Mucosa of stomach (tissue), 1 donor: ENCODE measurements at regions not wholly inside any gene's neighbourhood (a gene's known extent, or its start where the extent isn't known, plus 50 kb on each side); places are given as distances from the start of the nearest gene placed in this dataset.

Source experiments
- H3K27me3 ChIP-seq: one replicate; pipeline ENCODE4 v1.7.0; 2013; ENCODE audit warnings: mild to moderate bottlenecking, low read length; ENCODE audit not compliant: control insufficient read depth, insufficient read depth
- H3K36me3 ChIP-seq: one replicate; pipeline ENCODE4 v1.7.0; 2013; ENCODE audit warnings: low read length; ENCODE audit not compliant: control insufficient read depth, insufficient read depth
- H3K4me1 ChIP-seq: one replicate; pipeline ENCODE4 v1.7.0; 2013; ENCODE audit warnings: mild to moderate bottlenecking, low read length; ENCODE audit not compliant: control insufficient read depth, insufficient read depth
- H3K4me3 ChIP-seq: one replicate; pipeline ENCODE4 v1.7.0; 2013; ENCODE audit warnings: low read length
- H3K9ac ChIP-seq: one replicate; pipeline ENCODE4 v1.7.0; 2013; ENCODE audit warnings: mild to moderate bottlenecking, low read length, moderate library complexity
- H3K9me3 ChIP-seq: one replicate; pipeline ENCODE4 v1.7.0; 2013; ENCODE audit warnings: mild to moderate bottlenecking, low read length, moderate library complexity; ENCODE audit not compliant: control insufficient read depth
- donor health status: Pancreatic carcinoma.

DNA sequence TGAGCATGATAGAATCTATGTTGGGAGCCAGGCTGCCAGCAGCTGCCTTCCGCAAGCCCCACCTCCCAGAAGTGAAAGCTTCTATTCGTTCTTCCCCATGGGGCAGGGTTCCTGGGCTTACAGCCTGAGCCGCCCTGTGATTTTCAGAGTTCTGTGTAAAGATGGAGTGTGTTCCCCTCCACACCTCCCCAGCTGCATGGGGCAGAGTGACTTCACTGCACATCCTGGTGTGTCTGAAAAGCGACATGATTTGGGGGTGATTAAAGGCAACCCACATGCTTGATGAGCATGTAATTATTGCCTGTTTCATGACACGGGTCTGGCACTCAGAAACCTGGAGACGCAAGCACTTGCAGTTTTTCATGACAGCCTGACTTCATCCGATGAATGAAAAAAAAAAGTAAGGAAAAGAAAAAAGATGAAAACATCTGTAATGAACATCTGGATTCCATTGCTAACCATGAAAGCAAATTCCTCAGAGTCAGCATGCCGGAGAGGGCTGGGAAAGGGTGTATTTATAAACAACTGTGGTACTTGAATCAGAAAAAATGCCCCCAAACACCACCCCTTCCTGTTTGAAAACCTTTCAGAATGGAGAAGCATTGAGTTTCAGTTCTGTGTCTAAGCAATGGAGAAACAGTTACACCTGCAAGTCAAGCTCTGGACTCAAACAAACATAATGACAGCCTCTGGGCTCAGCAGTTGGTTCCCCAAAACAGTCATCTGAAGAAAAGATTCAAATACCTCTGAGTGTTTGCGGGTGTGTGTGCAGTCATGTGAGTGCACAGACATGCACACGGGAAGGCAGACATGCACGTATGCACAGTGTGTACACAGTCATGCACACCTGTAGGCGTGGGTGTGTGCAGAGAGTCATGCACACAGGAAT is 266.0 kb downstream of the ENGASE start:
- H3K36me3 ChIP-seq, result no peaks in the 10 kb centered on the region
- H3K4me1 ChIP-seq, result no peaks in the 10 kb centered on the region
- H3K9ac ChIP-seq, result no peak overlapping the region
- no peaks in the 10 kb centered on the region for H3K27me3 ChIP-seq
- no peaks in the 10 kb centered on the region for H3K9me3 ChIP-seq
- no peak overlapping the region for H3K4me3 ChIP-seq

DNA sequence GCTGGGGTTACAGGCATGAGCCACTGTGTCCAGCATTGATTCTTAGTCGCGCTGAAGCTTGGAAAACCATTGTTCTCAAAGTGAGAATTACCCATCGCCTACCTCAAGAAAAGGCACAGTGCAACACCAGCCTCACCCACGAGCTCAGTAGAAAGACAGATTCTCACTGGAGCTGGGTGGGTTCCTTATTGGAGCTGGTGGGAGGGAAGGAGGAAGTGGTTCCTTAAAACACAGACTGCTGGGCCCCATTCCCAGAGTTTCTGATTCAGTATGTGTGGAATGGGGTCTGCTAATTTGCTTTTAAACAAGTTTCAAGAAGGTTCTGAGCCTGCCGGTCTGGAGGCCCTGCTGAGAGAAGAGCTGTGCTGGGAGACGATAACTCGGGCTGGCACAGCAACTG is 264.7 kb downstream of the ENGASE start:
- H3K9ac ChIP-seq, result no peak overlapping the region
- H3K36me3 ChIP-seq, result no peaks in the 10 kb centered on the region
- H3K27me3 ChIP-seq, result no peaks in the 10 kb centered on the region
- no peak overlapping the region for H3K4me3 ChIP-seq
- H3K4me1 ChIP-seq, result no peaks in the 10 kb centered on the region
- H3K9me3 ChIP-seq, result no peaks in the 10 kb centered on the region

DNA sequence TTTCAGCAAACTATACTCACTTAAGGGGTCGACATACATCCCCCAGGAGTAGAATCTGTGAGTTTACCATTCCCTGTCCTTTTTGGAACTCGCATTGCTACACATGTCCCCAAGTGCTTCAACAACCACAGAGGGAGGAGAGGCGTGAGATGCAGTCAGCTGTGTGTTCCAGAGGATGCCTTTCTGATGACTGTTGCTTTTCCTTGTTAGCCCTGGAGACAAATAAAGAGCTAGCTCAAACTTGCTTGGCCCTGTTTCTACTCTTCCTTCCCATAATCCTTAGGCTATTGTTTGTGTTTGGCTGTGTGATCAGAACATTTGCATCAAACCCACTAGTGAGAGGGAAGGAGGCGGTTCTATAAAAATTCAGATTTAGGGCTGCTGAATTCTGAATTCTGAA is 264.0 kb downstream of the ENGASE start:
- Histone ChIP-seq H3K9me3 (no peaks in the 10 kb centered on the region), H3K36me3 (no peaks in the 10 kb centered on the region), H3K4me1 (no peaks in the 10 kb centered on the region), H3K27me3 (no peaks in the 10 kb centered on the region), H3K9ac (no peak overlapping the region), H3K4me3 (no peak overlapping the region)

DNA sequence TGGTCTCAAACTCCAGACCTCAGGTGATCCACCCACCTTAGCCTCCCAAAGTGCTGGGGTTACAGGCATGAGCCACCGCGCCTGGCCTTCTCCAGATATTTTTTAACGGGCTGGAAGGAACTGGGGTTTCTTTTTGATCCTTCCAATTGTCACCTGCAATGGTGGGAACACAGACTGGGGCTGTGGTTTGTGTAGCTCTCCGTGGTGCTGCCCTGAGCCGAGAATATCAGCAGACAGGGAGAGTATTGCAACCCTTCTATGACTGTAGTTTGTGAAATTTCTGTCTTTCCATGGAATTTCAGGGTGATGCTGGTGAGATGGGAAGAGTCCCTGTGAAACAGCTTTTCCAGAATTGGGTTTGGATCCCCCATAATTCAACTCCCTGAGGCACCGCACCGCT is 263.5 kb downstream of the ENGASE start:
- Histone ChIP-seq H3K36me3 (no peaks in the 10 kb centered on the region), H3K27me3 (no peaks in the 10 kb centered on the region), H3K9me3 (no peaks in the 10 kb centered on the region), H3K4me3 (no peak overlapping the region), H3K9ac (no peak overlapping the region), H3K4me1 (no peaks in the 10 kb centered on the region)

DNA sequence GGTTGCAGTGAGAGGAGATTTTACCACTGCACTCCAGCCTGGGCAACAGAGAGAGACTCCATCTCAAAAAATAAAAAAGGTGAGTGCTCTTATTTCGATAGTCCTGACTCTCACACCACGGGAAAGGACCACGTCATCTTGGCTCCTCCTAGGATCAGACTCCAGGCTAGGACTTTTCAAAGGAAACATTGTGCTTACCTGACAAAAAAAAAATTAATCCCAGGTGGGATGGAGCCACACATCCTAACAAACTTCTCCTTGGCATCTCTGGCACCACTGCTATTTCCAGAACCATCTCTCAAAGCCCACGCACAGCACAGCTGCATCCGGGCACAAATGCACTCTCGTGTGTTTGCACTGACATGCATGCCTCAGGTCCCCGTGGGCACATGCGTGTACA is 262.4 kb downstream of the ENGASE start:
- Histone ChIP-seq H3K27me3 (no peaks in the 10 kb centered on the region), H3K4me1 (no peaks in the 10 kb centered on the region), H3K9ac (no peak overlapping the region), H3K9me3 (no peaks in the 10 kb centered on the region), H3K4me3 (no peak overlapping the region), H3K36me3 (no peaks in the 10 kb centered on the region)

DNA sequence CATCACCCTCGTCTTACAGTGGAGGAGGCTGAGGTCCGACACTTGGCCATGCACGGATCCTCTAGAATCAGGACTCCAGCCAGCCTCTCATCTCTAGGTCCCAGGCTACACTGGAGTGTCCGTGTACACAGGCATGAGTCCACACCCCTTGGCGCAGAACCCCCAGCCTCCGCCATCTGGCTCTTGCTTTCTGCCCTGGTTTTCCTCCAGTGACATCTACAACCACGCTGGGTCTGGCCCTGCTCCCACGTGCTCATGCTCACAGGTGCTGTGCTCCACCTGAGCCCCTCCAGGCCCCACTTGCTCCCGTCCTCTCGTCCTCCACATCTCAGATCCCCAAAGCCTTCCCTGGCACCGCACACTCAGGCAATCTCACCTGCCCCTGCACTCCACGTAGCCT is 260.8 kb downstream of the ENGASE start:
- Histone ChIP-seq H3K4me1 (no peaks in the 10 kb centered on the region), H3K36me3 (no peaks in the 10 kb centered on the region), H3K27me3 (no peaks in the 10 kb centered on the region), H3K4me3 (no peak overlapping the region), H3K9ac (no peak overlapping the region), H3K9me3 (no peaks in the 10 kb centered on the region)

DNA sequence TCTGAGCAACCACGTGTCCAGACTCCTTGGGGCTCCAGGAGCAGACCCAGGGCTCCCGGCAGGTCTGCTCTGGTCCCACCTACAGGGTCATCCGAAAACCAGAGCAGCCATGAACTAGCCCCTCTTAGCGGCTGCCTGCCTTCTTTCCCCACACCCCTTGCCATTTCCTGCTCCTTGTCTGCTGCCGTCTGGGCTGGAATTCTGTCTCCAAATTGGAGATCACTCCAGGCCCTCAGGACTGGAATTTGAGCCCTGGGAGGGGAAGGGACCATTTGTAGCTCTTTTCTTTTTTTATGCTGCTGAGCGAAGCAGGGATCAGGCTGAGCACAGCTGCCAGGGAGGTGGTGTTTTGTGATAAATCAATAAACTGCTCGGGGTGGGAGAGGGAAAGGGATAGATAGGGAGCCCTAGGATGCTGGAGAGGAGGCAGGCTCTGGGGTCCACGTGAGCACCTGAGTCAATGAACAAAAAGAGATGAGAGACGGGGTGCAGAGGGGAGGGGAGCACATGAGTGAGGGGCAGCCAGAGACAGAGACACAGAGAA is 257.5 kb downstream of the ENGASE start:
- Histone ChIP-seq H3K4me3 (no peak overlapping the region), H3K27me3 (peaks cover 3% of the 10 kb centered on the region), H3K36me3 (no peaks in the 10 kb centered on the region)

DNA sequence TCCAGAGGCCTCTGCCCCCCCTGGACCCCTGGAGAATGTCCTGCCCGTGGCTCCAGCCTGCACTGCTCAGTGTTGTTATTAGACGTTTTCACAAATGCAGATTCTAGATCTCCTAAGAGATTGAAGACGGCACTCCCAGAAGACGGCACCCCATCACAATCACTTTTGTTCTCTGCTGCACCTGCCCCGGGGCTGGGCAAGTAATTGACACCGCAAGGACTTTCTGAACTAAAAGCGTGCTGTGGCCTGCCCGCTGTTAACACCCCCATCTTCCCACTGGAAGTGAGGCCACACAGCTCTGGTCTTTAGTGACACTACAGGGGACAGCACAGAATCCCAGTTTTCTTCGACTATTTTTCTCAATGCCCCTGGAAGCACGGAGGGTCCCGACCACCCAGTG is 256.9 kb downstream of the ENGASE start:
- Histone ChIP-seq H3K27me3 (peaks cover 3% of the 10 kb centered on the region), H3K4me1 (no peaks in the 10 kb centered on the region), H3K9me3 (no peaks in the 10 kb centered on the region), H3K36me3 (no peaks in the 10 kb centered on the region), H3K4me3 (no peak overlapping the region), H3K9ac (no peak overlapping the region)

More for the DNA sequence above, 257.5 kb downstream of the ENGASE start:
- Histone ChIP-seq H3K9ac (no peak overlapping the region), H3K4me1 (no peaks in the 10 kb centered on the region), H3K9me3 (no peaks in the 10 kb centered on the region)

DNA sequence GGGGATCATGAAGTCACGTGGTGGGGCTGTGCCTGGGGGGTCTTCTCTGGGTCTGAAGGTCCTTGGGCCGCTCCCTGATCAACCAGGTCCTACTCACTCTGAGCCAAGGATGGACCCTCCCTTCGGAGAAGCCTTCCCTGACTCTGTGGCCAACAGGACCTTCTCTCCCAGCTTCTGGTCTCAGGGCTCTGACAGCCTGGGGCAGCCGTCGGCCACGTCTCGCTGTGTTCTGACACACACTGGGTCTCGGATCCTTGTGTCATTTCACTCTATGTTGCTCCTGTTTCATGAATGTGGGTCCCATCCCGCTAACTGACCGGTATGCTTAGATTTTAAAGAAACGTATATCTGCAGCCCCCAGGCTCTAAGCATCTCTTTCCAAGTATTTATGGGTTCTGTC is 256.1 kb downstream of the ENGASE start:
- Histone ChIP-seq H3K4me1 (no peaks in the 10 kb centered on the region), H3K36me3 (no peaks in the 10 kb centered on the region), H3K27me3 (peaks cover 3% of the 10 kb centered on the region), H3K9me3 (no peaks in the 10 kb centered on the region), H3K9ac (no peak overlapping the region), H3K4me3 (no peak overlapping the region)

DNA sequence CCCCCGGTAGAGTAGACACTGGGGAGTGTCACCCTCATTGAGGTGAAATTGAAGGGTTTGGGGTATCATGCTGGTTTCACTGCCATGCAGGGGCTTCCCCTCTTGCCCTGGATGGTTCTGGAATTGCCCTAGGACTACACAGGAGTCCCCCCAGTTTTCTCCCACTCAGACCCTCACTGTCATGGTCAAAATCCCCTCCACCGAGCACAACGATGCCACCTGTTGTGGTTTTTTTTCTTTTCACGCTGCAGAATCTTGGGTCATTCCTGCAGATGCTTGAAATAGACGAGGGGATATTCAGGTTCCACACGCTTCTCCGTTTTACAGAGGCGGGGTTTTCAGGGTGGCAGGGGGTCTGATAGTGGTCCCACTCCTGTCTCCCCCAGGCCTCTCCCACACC is 255.6 kb downstream of the ENGASE start:
- H3K9ac ChIP-seq, result no peak overlapping the region
- no peaks in the 10 kb centered on the region for H3K9me3 ChIP-seq
- H3K27me3 ChIP-seq, result peaks cover 3% of the 10 kb centered on the region
- H3K36me3 ChIP-seq, result no peaks in the 10 kb centered on the region
- H3K4me3 ChIP-seq, result no peak overlapping the region
- H3K4me1 ChIP-seq, result no peaks in the 10 kb centered on the region

DNA sequence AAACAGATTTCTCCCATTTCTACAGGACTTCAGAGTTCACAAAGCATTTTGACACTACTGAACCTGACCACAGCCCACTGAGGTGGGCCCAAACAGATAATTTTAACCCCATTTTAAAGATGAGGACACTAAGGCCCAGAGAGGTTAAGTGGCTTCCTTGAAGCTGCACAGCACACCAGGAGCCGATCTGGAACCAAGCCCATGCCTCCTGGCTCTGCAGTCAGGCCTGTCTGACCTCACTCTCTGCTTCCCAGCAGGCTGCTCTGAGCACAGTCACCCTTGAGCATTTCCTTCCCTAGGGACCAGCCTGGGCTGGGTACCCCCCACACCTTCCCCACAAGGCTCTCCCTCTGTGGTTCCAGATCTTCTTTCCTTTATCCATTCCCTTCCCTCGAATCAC is 252.2 kb downstream of the ENGASE start:
- Histone ChIP-seq H3K4me3 (no peak overlapping the region), H3K27me3 (peaks cover 3% of the 10 kb centered on the region), H3K36me3 (no peaks in the 10 kb centered on the region), H3K4me1 (no peaks in the 10 kb centered on the region), H3K9me3 (no peaks in the 10 kb centered on the region), H3K9ac (no peak overlapping the region)

DNA sequence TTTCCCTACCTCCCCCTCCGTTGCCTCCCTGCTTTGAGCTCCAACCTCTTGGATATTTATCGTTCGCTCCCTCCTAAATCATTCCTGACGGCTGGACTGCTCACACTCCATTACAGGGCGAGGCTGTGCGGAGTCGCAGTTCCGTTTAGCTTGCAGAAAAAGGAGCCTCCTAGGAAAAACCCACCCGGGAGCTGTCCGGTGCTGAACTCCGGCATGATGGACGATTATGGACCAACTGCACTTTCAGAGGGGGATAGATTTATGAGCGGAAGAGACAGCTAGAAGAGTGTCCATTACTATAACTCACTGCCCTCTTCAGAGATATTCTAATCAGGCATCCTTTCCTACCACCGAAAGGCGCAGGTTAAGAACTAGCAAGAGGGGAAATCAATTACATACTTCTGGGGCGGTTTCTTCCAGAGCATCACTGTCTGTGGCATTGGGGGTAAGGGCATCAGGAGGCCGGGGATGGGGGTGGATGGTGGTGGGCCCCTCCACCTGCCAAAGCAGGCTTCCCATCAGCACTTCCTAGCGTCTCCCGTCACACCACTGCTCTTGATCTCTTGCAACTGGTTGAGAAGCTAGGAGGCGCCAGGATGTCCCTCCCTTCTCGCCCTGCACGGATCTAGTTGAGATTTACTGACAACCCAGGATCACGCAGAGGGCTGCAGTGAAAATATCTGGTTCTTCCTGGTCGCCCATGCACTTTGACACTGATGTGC is 251.2 kb downstream of the ENGASE start:
- no peaks in the 10 kb centered on the region for H3K9me3 ChIP-seq
- no peaks in the 10 kb centered on the region for H3K4me1 ChIP-seq
- H3K9ac ChIP-seq, result no peak overlapping the region
- H3K4me3 ChIP-seq, result no peak overlapping the region
- H3K36me3 ChIP-seq, result no peaks in the 10 kb centered on the region
- H3K27me3 ChIP-seq, result peaks cover 3% of the 10 kb centered on the region
